ENCODE measurements at regions not wholly inside any gene's neighbourhood (a gene's known extent, or its start where the extent isn't known, plus 50 kb on each side); places are given as distances from the start of the nearest gene placed in this dataset.
"Not testable (repeated sequence)": the region's sequence is repeated elsewhere in the genome, so short reads cannot be mapped to it uniquely, and the experiment has no call there.

- peak in 1 of 2 donors; percentile 28 for DNase-seq (ENCODE audit: low read depth in 2 of 2)
These were observed 102.2 kb downstream of the TMX1 start for GRCh38 chr14:51342226-51342625.

- DNase-seq (ENCODE audit: low read depth in 2 of 2) = no peak
These were observed 112.0 kb downstream of the TMX1 start for GRCh38 chr14:51351997-51352396.

DNA sequence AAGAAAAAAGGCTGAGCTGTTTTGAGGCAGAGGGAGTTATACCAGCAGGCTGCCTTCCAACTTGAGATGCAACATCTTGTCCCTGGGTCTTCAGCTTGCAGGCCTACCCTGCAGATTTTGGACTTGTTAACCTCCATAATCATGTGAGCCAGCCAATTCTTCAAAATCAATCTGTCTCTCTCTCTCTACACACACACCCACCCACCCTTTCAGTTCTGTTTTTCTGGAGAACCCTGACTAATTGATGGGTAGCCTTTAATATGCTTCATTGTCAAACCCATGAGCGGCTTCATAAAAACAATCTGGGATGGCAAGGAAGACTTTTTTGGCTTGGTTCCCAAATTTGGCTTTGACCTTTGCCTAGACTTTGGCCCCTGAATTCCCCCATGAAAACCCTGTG is 113.9 kb downstream of the TMX1 start:
- no peak for DNase-seq (ENCODE audit: low read depth in 2 of 2)

- DNase-seq (ENCODE audit: low read depth in 2 of 2) = no peak
These were observed 114.8 kb downstream of the TMX1 start for GRCh38 chr14:51354846-51355245.

- no peak for DNase-seq (ENCODE audit: low read depth in 2 of 2)
These were observed 116.3 kb downstream of the TMX1 start for GRCh38 chr14:51356381-51356780.

DNA sequence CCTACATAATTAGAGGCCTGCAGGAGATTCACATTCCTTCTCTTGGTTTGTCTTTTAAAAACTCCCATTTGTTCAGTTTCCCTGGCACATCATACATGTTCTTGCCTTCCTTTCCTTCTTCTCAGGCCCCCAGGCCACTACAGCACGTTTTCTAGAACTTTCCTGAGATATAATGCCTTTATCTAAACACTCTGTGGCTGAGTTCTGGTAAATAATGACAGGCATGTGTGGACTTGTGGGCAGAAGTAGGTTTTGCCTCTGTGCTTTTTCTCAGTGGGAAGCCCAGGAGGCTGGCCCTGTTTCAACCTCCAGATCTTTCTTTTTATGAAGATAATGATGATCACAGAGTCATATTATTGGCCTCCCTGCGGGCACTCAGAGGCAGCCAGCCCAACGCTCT is 117.2 kb downstream of the TMX1 start:
- no peak for DNase-seq (ENCODE audit: low read depth in 2 of 2)

GRCh38 chr14:51360592-51360991 is 120.5 kb downstream of the TMX1 start:
- DNase-seq (ENCODE audit: low read depth in 2 of 2) = peak; percentile 40 to 53

DNA sequence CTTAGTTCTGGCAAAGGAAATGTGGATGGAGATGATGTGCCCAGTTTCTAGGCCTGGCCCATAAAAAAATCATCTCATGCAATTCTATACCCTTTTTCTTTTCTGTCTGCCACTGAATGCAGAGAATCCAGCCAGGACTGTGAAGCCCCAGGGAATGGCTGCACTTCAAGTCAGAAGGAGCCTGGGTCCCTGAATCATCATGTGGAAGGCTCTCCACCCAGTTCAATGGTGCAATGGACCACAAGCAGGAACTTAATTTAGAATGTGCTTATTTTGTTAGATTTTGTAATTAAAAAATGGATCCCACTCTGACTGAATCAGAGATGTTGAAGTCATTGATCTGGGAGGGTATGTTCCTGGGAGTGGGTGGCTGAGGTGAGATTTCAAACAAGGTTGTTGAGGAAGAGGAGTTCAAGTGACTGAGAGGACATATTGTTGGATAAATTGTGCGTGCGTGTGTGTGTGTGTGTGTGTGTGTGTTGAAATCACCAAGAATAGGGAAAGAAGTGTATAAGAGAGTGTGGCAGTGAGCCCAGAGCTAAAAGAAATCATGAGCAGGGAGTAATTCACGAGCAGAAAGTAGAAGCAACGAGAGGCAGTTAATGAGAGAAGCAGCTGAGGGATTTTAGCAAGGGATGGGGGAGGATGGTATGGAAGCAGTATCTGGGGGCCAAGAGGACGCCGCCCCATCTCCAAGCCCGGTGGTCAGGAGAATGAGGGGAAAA is 125.4 kb downstream of the TMX1 start:
- no peak for DNase-seq (ENCODE audit: low read depth in 2 of 2)

- not testable (repeated sequence) for DNase-seq (ENCODE audit: low read depth in 2 of 2)
These were observed 126.4 kb downstream of the TMX1 start for GRCh38 chr14:51366460-51366859.

DNA sequence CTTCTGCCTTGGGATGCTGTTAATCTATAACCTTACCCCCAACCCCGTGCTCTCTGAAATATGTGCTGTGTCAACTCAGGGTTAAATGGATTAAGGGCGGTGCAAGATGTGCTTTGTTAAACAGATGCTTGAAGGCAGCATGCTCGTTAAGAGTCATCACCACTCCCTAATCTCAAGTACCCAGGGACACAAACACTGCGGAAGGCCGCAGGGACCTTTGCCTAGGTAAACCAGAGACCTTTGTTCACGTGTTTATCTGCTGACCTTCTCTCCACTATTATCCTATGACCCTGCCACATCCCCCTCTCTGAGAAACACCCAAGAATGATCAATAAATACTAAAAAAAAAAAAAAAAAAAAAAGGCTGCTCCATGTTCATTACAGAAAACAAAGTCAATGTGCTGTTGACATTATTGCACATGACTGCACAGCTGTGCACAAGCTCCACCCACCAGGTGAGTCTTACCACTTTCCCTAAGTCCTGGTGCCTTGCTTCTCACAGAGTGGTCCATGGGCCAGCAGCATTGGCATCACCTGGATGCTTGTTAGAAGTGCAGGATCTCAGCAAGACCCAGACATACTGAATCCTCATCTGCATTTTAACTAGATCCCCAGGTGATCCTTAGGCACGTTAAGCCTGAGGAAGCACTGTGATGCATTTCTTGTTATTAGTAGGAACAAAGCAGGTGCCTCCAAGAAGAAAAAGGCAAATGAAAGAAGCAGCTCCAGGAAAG is 127.0 kb downstream of the TMX1 start:
- DNase-seq (ENCODE audit: low read depth in 2 of 2) = peak in 1 of 2 donors; percentile 8

- DNase-seq (ENCODE audit: low read depth in 2 of 2) = peak in 1 of 2 donors; percentile 44
These were observed 127.5 kb downstream of the TMX1 start for GRCh38 chr14:51367600-51367931.

- no peak for DNase-seq (ENCODE audit: low read depth in 2 of 2)
These were observed 128.7 kb downstream of the TMX1 start for GRCh38 chr14:51368721-51369163.

DNA sequence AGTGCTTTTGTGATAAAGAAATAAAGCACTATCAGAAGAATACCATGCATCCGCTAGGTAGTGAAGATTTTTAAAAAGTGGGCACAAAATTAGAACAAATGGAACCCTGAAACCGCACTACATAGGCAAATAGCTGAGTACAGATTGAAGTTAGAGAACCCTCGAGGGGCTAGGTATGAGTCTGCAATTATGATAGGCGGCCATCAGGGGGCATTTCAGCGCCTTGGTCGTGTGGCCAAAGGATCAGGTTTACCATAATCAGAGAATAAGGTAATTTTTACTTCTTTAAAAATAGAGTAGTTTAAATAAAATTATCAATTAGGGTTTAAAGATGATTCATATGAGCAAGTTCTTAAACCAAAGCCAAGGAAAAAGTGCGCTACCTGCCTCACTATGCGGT is 129.8 kb downstream of the TMX1 start:
- peak in 1 of 2 donors; percentile 24 for DNase-seq (ENCODE audit: low read depth in 2 of 2)

GRCh38 chr14:51370758-51371386 is 130.8 kb downstream of the TMX1 start:
- DNase-seq (ENCODE audit: low read depth in 2 of 2) = no peak

- not testable (repeated sequence) for DNase-seq (ENCODE audit: low read depth in 2 of 2)
These were observed 137.1 kb downstream of the TMX1 start for GRCh38 chr14:51377186-51377585.

- DNase-seq (ENCODE audit: low read depth in 2 of 2) = peak in 1 of 2 donors; percentile 41
These were observed 142.5 kb downstream of the TMX1 start for GRCh38 chr14:51382506-51382905.

GRCh38 chr14:51386411-51386810 is 146.4 kb downstream of the TMX1 start:
- DNase-seq (ENCODE audit: low read depth in 2 of 2) = peak in 1 of 2 donors; percentile 4

GRCh38 chr14:51386983-51387735 is 147.1 kb downstream of the TMX1 start:
- peak; percentile 51 to 75 for DNase-seq (ENCODE audit: low read depth in 2 of 2)

- no peak for DNase-seq (ENCODE audit: low read depth in 2 of 2)
These were observed 152.4 kb downstream of the TMX1 start for GRCh38 chr14:51392416-51392815.

- DNase-seq (ENCODE audit: low read depth in 2 of 2) = peak in 1 of 2 donors; percentile 82
These were observed 154.3 kb downstream of the TMX1 start for GRCh38 chr14:51394384-51394783.

- no peak for DNase-seq (ENCODE audit: low read depth in 2 of 2)
These were observed 154.8 kb downstream of the TMX1 start for GRCh38 chr14:51394804-51395203.

DNA sequence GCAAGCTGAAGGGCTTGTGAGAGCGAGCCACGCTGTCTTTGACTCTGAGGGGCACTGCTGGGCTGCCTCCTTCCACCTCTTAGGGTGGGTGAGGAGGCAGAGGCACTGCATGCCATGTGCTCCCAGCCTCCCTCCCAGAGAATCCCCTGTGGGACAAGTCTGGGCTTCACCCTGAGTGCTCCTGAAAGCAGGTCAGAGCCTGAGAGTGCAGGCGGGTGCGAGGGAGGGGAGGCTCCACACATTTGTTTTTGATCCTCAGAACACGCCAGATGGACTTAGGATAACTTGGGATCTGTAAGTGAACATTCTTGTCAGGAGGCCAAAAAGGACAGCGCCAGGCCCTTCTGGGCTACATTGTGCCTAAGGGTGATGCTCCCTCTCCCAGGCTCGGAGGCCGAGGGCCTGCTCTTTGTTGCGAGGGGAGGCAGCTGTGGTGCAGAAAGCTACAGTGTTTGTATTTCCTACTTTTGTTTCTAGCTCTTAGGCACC is 155.4 kb downstream of the TMX1 start:
- peak in 1 of 2 donors; percentile 90 for DNase-seq (ENCODE audit: low read depth in 2 of 2)

Measured in dermis microvascular lymphatic vessel endothelial cell (primary cell).